ENCODE measurements at regions not wholly inside any gene's neighbourhood (a gene's known extent, or its start where the extent isn't known, plus 50 kb on each side); places are given as distances from the start of the nearest gene placed in this dataset.

DNA sequence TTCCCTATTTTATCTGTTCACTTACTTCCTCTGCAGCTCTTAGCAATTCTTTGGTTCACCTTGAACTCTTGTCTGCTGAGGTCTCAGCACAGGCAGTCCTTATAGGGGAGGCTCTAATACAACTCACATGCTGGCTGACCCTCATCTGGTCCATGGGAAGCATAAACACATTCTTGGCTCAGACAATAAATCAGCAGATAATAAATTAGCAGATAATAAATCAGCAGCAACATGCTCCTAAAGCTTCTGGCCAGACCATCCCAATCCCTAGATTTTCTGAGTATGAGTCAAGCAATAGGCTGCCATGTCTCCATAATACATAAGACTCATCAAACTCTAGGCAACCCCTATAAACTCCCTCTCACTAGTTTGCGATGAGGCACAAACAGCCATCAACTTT lies 208.6 kb upstream of the STEAP4 start:
- TF ChIP-seq MYC (IDR thresholded peaks at IDR 0.05; ENCODE audit: low read depth, low read length) = no peak
- TF ChIP-seq, protein P1, sequence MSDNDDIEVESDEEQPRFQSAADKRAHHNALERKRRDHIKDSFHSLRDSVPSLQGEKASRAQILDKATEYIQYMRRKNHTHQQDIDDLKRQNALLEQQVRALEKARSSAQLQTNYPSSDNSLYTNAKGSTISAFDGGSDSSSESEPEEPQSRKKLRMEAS (IDR thresholded peaks at IDR 0.05; ENCODE audit: low read depth, low read length) = no peak
- TF ChIP-seq, protein P2, sequence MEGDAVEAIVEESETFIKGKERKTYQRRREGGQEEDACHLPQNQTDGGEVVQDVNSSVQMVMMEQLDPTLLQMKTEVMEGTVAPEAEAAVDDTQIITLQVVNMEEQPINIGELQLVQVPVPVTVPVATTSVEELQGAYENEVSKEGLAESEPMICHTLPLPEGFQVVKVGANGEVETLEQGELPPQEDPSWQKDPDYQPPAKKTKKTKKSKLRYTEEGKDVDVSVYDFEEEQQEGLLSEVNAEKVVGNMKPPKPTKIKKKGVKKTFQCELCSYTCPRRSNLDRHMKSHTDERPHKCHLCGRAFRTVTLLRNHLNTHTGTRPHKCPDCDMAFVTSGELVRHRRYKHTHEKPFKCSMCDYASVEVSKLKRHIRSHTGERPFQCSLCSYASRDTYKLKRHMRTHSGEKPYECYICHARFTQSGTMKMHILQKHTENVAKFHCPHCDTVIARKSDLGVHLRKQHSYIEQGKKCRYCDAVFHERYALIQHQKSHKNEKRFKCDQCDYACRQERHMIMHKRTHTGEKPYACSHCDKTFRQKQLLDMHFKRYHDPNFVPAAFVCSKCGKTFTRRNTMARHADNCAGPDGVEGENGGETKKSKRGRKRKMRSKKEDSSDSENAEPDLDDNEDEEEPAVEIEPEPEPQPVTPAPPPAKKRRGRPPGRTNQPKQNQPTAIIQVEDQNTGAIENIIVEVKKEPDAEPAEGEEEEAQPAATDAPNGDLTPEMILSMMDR (IDR thresholded peaks at IDR 0.05; ENCODE audit: low read depth, low read length) = no peak
- TF ChIP-seq POLR2A (IDR thresholded peaks at IDR 0.05; ENCODE audit: extremely low read depth, insufficient read length) = no peak
- no peak for DNase-seq (ENCODE audit: low read depth)

DNA sequence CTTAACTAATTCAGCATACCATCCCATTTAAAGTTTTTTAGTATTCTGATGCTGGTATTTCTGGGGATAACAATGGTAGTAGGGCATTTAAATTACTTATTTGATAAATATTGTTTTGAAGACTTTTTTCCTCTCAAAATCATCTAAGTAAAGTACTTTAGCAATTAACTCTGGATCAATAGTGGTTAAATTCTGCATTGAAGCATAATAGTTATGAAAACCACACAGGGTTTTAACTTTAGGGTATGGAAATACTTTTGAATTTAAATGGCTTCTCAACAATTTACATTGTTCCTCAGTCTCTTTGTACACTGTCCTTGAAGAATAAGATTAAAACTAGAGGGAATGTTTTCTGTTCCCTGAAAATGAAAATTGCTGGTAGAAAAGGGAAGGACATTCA lies 202.6 kb upstream of the STEAP4 start:
- TF ChIP-seq MYC (IDR thresholded peaks at IDR 0.05; ENCODE audit: low read depth, low read length) = no peak
- TF ChIP-seq, protein P2 (IDR thresholded peaks at IDR 0.05; ENCODE audit: low read depth, low read length) = no peak
- no peak for TF ChIP-seq POLR2A (IDR thresholded peaks at IDR 0.05; ENCODE audit: extremely low read depth, insufficient read length)
- H3K4me3 ChIP-seq (ENCODE audit: low read depth, low read length) = no peak overlapping the region
- no peak for DNase-seq (ENCODE audit: low read depth)

More for the DNA sequence above, 208.6 kb upstream of the STEAP4 start:
- H3K4me3 ChIP-seq (ENCODE audit: low read depth, low read length) = no peak overlapping the region

DNA sequence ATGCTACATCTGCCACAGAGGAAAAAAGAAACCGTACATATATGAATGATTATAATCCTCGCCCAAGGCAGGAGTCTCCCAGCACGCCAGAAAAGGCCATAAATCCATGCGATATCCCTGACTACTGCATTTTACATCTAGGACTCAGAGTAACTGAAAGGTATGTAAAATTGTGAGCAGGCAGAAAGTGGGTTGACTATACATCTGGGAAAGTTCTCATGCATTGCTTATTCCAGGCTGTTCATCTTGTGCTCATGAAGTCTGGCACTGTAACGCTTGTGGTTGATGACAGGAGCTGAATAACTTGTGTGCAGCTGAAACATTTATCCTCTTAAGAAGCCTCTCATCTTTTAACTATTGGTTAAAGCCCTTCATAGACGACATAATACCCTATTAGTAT lies 193.4 kb upstream of the STEAP4 start:
- no peak overlapping the region for H3K4me3 ChIP-seq (ENCODE audit: low read depth, low read length)
- TF ChIP-seq, protein P1 (IDR thresholded peaks at IDR 0.05; ENCODE audit: low read depth, low read length) = no peak
- TF ChIP-seq, protein P2 (IDR thresholded peaks at IDR 0.05; ENCODE audit: low read depth, low read length) = no peak
- DNase-seq (ENCODE audit: low read depth) = no peak

DNA sequence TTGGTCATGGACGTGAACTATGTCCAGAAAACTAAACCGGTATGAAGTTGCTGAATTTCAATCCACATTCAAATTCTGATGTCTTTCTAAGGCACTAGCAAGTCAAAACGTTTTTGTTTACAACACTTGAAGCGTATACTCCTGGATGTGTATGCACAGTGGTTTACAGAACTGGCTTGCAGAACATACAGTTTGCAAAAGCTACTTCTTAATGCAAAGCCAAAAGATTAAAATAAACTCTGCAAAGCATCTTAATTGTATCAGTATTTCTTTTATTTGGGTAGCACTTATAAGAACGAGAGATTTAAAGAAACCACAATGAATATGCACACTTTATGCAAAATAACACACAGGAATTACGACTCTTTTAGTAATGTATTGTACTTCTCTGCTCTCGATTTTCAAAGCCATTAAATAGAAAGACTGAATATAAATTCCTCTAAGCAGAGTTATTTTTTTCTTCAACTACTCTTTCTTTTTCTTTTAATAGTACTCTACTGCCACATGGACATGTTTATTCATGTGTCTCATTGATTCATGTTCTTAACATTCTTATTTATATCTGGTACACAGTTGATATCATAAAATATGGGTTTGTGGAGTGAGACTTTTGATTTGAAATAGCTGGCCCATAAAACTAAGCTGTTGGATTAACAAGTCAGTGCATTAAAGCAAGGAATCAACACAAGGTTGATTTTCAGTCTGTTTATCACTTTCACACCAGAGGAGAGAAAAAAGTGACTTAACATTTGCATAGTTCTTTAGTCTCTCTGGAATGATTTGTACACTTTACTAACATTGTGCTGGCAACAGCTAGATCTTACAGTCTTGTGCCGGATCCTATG lies 189.4 kb upstream of the STEAP4 start:
- DNase-seq (ENCODE audit: low read depth) = no peak
- TF ChIP-seq, protein P2 (IDR thresholded peaks at IDR 0.05; ENCODE audit: low read depth, low read length) = no peak
- TF ChIP-seq, protein P1 (IDR thresholded peaks at IDR 0.05; ENCODE audit: low read depth, low read length) = no peak
- TF ChIP-seq POLR2A (IDR thresholded peaks at IDR 0.05; ENCODE audit: extremely low read depth, insufficient read length) (no peak), MYC (IDR thresholded peaks at IDR 0.05; ENCODE audit: low read depth, low read length) (no peak)
- H3K4me3 ChIP-seq (ENCODE audit: low read depth, low read length) = no peak overlapping the region

DNA sequence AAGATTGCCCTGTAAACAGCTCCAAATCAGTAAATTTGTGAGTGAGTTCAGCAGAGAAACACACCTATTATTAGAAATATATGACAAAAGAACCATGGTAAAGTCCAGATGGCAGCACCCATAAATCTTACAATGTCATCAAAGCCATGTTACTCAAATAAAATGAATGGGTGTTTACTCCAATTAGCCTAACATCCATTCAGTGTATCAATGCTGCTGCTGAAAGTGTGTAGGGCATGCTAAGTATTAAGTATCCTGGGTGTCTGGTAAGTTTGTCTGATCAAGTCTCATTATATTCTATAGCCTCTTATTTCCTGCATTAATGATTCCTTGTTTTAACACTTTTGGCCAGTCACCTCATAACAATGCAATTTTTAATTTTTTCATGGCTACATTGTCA lies 185.5 kb upstream of the STEAP4 start:
- no peak for DNase-seq (ENCODE audit: low read depth)
- no peak overlapping the region for H3K4me3 ChIP-seq (ENCODE audit: low read depth, low read length)
- no peak for TF ChIP-seq POLR2A (IDR thresholded peaks at IDR 0.05; ENCODE audit: extremely low read depth, insufficient read length)
- no peak for TF ChIP-seq MYC (IDR thresholded peaks at IDR 0.05; ENCODE audit: low read depth, low read length)
- TF ChIP-seq, protein P1 (IDR thresholded peaks at IDR 0.05; ENCODE audit: low read depth, low read length) = no peak
- TF ChIP-seq, protein P2 (IDR thresholded peaks at IDR 0.05; ENCODE audit: low read depth, low read length) = no peak
